Neural progenitor cell (in vitro differentiated cells): ENCODE measurements at regions not wholly inside any gene's neighbourhood (a gene's known extent, or its start where the extent isn't known, plus 50 kb on each side); places are given as distances from the start of the nearest gene placed in this dataset.

ENCODE experiments used
- EZH2 ChIP-seq: fragments of 200-600 bp; sonication (generic); IDR thresholded peaks from 2 replicates; pipeline ENCODE4 v1.6.1; 2017; ENCODE audit warnings: antibody characterized with exemption, mild to moderate bottlenecking, moderate library complexity
- TF ChIP-seq, protein P1 (sequence below): fragments of 200-600 bp; sonication (generic); IDR thresholded peaks from 2 replicates; pipeline ENCODE4 v1.5.1; 2017; ENCODE audit warnings: antibody characterized with exemption, mild to moderate bottlenecking

- TF ChIP-seq, protein P1, sequence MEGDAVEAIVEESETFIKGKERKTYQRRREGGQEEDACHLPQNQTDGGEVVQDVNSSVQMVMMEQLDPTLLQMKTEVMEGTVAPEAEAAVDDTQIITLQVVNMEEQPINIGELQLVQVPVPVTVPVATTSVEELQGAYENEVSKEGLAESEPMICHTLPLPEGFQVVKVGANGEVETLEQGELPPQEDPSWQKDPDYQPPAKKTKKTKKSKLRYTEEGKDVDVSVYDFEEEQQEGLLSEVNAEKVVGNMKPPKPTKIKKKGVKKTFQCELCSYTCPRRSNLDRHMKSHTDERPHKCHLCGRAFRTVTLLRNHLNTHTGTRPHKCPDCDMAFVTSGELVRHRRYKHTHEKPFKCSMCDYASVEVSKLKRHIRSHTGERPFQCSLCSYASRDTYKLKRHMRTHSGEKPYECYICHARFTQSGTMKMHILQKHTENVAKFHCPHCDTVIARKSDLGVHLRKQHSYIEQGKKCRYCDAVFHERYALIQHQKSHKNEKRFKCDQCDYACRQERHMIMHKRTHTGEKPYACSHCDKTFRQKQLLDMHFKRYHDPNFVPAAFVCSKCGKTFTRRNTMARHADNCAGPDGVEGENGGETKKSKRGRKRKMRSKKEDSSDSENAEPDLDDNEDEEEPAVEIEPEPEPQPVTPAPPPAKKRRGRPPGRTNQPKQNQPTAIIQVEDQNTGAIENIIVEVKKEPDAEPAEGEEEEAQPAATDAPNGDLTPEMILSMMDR = no peak
- no peak for TF ChIP-seq EZH2
Measured at GRCh38 chr4:177125656-177126055, 184.0 kb upstream of the NEIL3 start.
